ENCODE measurements at regions not wholly inside any gene's neighbourhood (a gene's known extent, or its start where the extent isn't known, plus 50 kb on each side); places are given as distances from the start of the nearest gene placed in this dataset.

DNA sequence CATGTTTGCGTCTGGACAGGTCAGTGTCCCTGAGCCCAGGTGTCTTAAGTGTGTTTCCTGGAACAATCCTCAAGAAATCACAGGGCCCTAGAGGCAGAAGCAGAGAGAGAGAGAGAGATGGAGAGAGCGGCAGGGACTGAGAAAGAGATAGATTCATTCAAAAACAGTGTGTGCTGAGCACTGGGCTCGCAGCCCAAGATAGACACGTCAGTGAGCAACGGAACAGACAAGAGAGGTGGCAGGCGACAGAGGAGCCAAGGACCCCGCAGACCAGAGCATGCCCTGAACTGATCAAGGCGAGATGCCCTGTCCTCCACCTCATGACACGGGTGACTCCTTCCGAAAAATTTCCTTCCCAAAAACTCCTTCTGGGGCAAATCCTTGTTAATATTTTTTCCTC lies 362.0 kb upstream of the SULF2 start:
- DNase-seq (ENCODE audit: low spot score), result no peak
- ChIA-PET POLR2A (ENCODE audit: low non-redundant PET) (no interaction called here), CTCF (no interaction called here)
- TF ChIP-seq, protein P1, sequence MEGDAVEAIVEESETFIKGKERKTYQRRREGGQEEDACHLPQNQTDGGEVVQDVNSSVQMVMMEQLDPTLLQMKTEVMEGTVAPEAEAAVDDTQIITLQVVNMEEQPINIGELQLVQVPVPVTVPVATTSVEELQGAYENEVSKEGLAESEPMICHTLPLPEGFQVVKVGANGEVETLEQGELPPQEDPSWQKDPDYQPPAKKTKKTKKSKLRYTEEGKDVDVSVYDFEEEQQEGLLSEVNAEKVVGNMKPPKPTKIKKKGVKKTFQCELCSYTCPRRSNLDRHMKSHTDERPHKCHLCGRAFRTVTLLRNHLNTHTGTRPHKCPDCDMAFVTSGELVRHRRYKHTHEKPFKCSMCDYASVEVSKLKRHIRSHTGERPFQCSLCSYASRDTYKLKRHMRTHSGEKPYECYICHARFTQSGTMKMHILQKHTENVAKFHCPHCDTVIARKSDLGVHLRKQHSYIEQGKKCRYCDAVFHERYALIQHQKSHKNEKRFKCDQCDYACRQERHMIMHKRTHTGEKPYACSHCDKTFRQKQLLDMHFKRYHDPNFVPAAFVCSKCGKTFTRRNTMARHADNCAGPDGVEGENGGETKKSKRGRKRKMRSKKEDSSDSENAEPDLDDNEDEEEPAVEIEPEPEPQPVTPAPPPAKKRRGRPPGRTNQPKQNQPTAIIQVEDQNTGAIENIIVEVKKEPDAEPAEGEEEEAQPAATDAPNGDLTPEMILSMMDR (conservative IDR thresholded peaks at IDR 0.05; ENCODE audit: low read depth, low read length), result no peak
- TF ChIP-seq EZH2 (IDR thresholded peaks at IDR 0.05; ENCODE audit: borderline replicate concordance, low read depth, low read length, poor library complexity, severe bottlenecking), result no peak
- Histone ChIP-seq H3K9me3 (ENCODE audit: low read depth, low read length, poor library complexity, severe bottlenecking) (no peaks in the 10 kb centered on the region), H3K4me1 (ENCODE audit: insufficient read depth, low read length, poor library complexity, severe bottlenecking) (no peaks in the 10 kb centered on the region), H3K27ac (ENCODE audit: low read depth, low read length, poor library complexity, severe bottlenecking) (no peak overlapping the region), H3K36me3 (ENCODE audit: insufficient read depth, low read length, poor library complexity, severe bottlenecking) (no peaks in the 10 kb centered on the region), H3K27me3 (replicated peaks; ENCODE audit: insufficient read depth, low read depth, low read length, poor library complexity) (peaks cover 4% of the 10 kb centered on the region), H3K4me3 (ENCODE audit: low read depth, low read length, poor library complexity, severe bottlenecking) (no peak overlapping the region)
- intact Hi-C loops (cut with micrococcal nuclease; ENCODE audit: unreplicated experiment), result no loop called here
- no TSS peak for BruUV-seq (replicated peaks)

DNA sequence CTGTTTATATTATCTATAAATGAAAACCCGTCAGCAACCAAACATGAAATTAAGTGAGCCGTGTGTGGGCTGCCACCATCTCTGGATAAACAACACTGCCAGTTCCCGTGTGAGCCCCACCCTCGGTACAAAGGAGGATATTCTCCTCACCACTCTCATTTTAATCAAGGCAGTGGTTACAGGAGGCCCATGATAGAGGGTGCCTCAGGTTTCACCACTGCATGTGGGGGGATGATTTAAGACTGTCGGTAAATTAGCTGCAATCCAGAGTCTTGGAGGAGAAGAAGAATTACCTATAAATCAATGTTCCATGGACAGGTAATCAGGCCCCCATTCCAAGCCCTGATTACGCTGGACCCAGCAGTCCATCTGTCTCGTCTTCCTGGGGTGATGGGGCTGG lies 361.6 kb upstream of the SULF2 start:
- Histone ChIP-seq H3K4me3 (ENCODE audit: low read depth, low read length, poor library complexity, severe bottlenecking) (no peak overlapping the region), H3K27ac (ENCODE audit: low read depth, low read length, poor library complexity, severe bottlenecking) (no peak overlapping the region), H3K4me1 (ENCODE audit: insufficient read depth, low read length, poor library complexity, severe bottlenecking) (no peaks in the 10 kb centered on the region), H3K36me3 (ENCODE audit: insufficient read depth, low read length, poor library complexity, severe bottlenecking) (no peaks in the 10 kb centered on the region), H3K9me3 (ENCODE audit: low read depth, low read length, poor library complexity, severe bottlenecking) (no peaks in the 10 kb centered on the region), H3K27me3 (replicated peaks; ENCODE audit: insufficient read depth, low read depth, low read length, poor library complexity) (peaks cover 4% of the 10 kb centered on the region)
- BruUV-seq (replicated peaks), result no TSS peak
- POLR2A ChIA-PET (ENCODE audit: low non-redundant PET), result interaction anchor here (0.7 kb wide), 1 partner anchor 1013 kb away, joined by 3 read pairs; no protein-coding TSS in a partner anchor
- DNase-seq (ENCODE audit: low spot score), result no peak
- TF ChIP-seq, protein P1 (conservative IDR thresholded peaks at IDR 0.05; ENCODE audit: low read depth, low read length), result no peak
- TF ChIP-seq EZH2 (IDR thresholded peaks at IDR 0.05; ENCODE audit: borderline replicate concordance, low read depth, low read length, poor library complexity, severe bottlenecking), result no peak
- CTCF ChIA-PET, result no interaction called here
- intact Hi-C loops (cut with micrococcal nuclease; ENCODE audit: unreplicated experiment), result no loop called here

DNA sequence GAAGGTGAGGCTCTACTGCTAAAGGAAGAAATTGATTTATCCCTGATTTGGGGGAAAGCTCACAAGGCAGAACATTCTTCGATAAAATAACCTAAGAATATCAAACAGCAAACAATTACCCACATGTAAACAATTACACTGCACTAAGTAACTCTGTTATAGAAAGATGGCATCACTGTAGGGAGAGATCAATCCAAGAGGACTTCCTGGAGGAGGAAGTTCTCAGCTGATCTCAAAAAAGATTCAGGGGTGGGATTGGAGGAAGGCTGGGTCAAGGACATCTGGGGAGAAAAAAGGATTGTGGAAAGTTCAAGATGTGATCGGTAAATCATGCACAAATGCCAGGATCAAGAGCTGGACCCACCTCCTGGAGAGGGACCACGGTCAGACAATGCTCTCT lies 361.0 kb upstream of the SULF2 start:
- Histone ChIP-seq H3K36me3 (ENCODE audit: insufficient read depth, low read length, poor library complexity, severe bottlenecking) (no peaks in the 10 kb centered on the region), H3K27me3 (replicated peaks; ENCODE audit: insufficient read depth, low read depth, low read length, poor library complexity) (peaks cover 4% of the 10 kb centered on the region), H3K9me3 (ENCODE audit: low read depth, low read length, poor library complexity, severe bottlenecking) (no peaks in the 10 kb centered on the region), H3K4me1 (ENCODE audit: insufficient read depth, low read length, poor library complexity, severe bottlenecking) (no peaks in the 10 kb centered on the region), H3K4me3 (ENCODE audit: low read depth, low read length, poor library complexity, severe bottlenecking) (no peak overlapping the region), H3K27ac (ENCODE audit: low read depth, low read length, poor library complexity, severe bottlenecking) (no peak overlapping the region)
- CTCF ChIA-PET, result no interaction called here
- no TSS peak for BruUV-seq (replicated peaks)
- intact Hi-C loops (cut with micrococcal nuclease; ENCODE audit: unreplicated experiment), result no loop called here
- TF ChIP-seq, protein P1 (conservative IDR thresholded peaks at IDR 0.05; ENCODE audit: low read depth, low read length), result no peak
- no peak for TF ChIP-seq EZH2 (IDR thresholded peaks at IDR 0.05; ENCODE audit: borderline replicate concordance, low read depth, low read length, poor library complexity, severe bottlenecking)
- no peak for DNase-seq (ENCODE audit: low spot score)
- POLR2A ChIA-PET (ENCODE audit: low non-redundant PET), result interaction anchor here (0.7 kb wide), 1 partner anchor 1012 kb away, joined by 3 read pairs; no protein-coding TSS in a partner anchor

Data from A673 (cell line).